NCI-H1105 treated with DMSO at 0.1 percent for 48 hours (cell line): ENCODE measurements at regions not wholly inside any gene's neighbourhood (a gene's known extent, or its start where the extent isn't known, plus 50 kb on each side); places are given as distances from the start of the nearest gene placed in this dataset.
"Not testable (repeated sequence)": the region's sequence is repeated elsewhere in the genome, so short reads cannot be mapped to it uniquely, and the experiment has no call there.

ENCODE experiments used
- DNase-seq: peaks from one replicate; lab custom pipeline; 2025; lab: John Stamatoyannopoulos, UW

DNA sequence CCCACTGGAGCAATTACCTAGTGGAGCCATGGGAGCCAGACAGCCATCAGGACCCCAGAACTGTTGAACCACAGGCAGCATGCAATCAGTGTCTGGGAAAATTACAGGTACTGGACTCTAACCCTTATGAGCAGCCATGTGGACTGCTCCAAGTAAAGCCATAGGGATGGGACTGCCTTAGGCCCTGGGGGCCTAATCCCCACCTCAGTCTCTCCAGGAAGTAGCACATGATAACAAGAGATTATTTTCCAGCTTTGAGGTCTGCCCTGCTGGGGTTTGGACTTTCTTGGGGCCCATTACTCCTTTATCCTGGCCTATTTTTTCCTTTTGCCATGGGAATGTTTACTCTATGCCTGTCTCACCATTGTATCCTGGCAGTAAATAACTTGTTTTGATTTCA, 226.8 kb downstream of the AEBP2 start:
- no peak for DNase-seq

GRCh38 chr12:19669793-19670192, 230.5 kb downstream of the AEBP2 start:
- no peak for DNase-seq

- DNase-seq = no peak
These were observed 232.4 kb downstream of the AEBP2 start for GRCh38 chr12:19671695-19672094.

- no peak for DNase-seq
These were observed 235.1 kb downstream of the AEBP2 start for GRCh38 chr12:19674437-19674836.

GRCh38 chr12:19675361-19675760, 236.1 kb downstream of the AEBP2 start:
- DNase-seq = no peak

GRCh38 chr12:19678501-19678900, 239.2 kb downstream of the AEBP2 start:
- DNase-seq = not testable (repeated sequence)

DNA sequence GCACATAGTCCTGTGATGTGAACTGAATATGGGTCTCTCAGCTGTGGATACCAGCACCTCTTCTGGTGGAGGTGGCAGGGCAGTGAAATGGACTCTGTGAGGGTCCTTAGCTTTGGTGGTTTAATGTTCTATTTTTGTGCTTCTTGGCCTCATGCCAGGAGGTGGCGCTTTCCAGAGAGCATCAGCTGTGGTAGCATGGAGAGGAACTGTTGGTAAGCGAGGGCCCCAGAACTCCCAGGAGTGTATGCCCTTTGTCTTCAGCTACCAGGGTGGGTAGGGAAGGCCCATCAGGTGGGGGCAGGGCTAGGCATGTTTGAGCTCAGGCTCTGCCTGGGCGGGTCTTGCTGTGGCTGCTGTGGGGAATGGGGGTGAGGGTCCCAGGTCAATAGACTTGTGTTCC, 241.7 kb downstream of the AEBP2 start:
- no peak for DNase-seq

DNA sequence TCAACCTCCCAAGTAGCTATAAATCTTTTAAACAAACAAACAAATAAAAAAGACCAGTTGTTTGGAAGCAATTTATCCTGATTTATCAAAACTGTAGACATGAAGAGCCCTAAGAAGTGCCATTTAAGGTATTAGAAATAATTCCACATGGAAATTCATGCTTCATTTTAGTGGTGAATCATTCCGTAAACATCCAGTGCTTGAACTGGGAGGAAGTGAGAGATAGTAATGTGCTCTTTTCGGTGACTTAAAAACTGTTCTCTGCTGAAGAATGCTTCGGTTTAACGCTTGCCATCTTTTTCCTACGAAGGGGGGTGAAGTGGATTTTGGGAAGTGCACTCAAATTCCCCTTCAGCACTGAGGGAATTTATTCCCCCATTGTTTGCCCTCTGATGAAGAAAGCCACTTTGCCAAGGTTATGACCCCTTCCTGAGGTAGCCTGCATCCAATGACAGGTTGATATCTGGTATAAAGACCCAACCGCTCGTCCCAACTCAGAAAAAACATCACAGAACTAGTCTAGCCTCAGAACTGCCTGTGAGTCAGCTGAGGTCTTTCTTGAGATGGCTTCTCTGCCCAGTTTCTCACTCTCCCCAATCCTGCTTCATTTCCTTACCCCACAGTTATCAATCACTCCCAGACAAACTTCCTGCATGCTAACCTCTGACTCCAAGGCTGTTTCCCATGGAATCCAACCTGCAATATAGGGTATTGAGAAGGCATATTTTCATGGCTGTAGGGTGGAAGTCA, 244.1 kb downstream of the AEBP2 start:
- no peak for DNase-seq

DNA sequence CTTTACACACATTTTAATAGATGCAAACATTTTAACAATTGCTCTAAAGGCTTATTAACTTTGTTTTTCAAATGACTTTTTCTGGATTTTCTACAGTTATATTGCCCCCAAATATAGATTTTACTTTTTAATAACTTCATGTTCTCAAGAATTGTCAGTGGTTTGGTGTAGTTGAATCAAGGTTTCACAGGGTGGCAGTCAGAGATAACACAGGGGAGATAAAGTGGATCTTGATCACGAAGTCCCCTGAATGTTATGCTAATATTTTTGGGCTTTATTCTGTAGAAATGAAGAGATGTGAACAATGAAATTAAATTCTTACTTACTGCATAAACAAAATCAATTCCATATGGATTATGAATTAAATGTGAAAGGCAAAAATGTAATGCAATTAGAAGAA, 248.1 kb downstream of the AEBP2 start:
- no peak for DNase-seq

DNA sequence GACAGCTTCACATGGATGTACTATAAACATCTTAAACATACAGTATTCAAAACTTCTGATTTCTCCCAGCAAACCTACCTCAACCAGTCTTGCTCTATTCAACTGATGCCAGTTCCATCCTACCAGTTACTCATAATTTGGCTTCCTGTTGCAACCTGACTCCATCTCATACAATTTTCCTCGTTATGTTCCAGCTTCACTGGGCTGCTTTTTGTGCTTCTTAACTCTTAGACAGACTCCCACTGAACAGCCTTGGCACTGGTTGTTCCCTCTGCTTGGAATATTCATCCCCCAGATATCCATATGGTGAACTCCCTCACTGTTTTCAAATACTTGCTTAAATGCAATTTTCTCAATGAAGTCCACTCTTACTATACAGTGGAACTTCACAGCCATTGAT, 249.2 kb downstream of the AEBP2 start:
- DNase-seq = peak; percentile 34

DNA sequence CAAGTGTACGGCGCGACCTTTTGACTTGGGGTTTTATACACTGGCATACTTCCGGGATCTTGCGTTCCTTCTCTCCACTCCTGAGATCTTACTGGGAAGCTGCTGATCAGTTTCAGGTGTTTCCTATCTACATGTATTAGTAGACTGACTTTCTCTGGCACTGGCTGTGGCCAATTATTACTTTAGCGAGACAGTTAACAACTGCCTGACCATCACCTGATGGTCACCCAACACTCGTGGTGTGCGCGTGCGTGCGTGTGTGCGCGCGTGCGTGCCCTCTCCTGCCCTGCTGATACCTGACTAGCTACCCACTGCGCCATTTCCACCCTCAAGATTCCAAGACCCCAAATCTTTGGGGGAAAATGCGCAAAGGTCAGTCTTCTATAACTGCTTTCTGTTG, 249.9 kb downstream of the AEBP2 start:
- DNase-seq = no peak

DNA sequence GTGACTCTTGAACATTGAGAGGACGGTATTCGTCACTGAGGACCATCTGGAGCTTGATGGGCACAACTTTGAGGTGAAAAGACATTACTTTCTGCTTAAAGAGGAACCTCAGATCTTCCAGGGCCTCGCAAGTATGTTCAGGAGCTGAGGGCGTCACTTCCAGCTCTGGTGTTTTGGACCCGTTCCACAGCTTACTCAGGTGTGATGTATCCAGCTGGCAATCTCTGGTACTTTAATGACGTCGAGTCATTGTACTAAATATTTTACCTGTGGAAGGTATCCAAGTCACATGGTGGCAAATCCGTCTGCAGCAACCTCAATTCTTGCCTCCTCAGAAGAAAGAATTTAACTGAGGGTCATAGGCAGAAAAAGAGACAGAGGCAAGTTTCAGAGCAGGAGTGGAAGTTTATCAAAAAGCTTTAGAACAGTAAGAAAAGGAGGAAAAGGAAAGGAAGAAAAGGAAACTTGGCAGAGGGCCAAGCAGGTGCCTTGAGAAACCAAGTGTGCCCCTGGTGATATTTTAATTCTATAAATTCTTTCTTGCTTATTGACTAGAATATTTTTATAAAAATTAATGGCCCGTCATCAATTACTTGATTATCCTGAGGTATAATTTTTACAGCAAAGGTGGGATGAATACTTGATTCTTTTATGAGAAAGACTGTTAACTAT, 250.6 kb downstream of the AEBP2 start:
- DNase-seq = peak; percentile 77

GRCh38 chr12:19692091-19692490, 252.8 kb downstream of the AEBP2 start:
- DNase-seq = peak; percentile 18

- no peak for DNase-seq
These were observed 253.3 kb downstream of the AEBP2 start for GRCh38 chr12:19692566-19692965.

GRCh38 chr12:19694627-19695026, 255.3 kb downstream of the AEBP2 start:
- no peak for DNase-seq

GRCh38 chr12:19695244-19696098, 256.2 kb downstream of the AEBP2 start:
- DNase-seq = no peak

DNA sequence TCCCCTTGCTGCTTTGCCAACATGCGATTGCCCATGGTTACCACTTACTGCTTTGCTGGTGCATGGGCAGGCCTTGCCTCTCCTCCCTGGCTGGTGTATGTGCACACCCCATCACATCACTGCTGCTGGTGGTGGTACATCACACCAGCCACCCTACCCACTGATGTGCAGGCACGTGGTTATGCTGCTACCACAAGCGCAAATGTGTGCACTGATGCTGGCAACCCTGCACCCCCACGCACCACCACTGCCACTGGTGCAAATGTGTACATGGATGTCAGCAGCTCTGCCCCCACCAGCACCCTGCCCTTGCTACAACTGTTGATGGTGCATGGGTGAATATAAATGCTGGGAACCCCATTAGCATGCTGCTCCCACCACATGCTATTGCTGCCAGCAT, 261.7 kb downstream of the AEBP2 start:
- no peak for DNase-seq

DNA sequence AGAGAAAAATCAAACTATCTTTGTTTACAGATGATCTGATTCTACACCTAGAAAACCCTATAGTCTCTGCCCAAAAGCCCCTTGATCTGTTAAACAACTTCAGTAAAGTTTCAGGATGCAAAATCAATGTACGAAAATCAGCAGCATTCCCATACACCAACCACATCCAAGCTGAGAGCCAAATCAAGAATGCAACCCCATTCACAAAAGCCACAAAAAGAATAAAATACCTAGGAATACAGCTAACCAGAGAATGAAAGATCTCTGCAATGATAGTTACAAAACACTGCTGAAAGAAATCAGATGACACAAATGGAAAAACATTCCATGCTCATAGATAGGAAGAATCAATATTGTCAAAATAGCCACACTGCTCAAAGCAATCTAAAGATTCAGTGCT, 265.7 kb downstream of the AEBP2 start:
- no peak for DNase-seq

DNA sequence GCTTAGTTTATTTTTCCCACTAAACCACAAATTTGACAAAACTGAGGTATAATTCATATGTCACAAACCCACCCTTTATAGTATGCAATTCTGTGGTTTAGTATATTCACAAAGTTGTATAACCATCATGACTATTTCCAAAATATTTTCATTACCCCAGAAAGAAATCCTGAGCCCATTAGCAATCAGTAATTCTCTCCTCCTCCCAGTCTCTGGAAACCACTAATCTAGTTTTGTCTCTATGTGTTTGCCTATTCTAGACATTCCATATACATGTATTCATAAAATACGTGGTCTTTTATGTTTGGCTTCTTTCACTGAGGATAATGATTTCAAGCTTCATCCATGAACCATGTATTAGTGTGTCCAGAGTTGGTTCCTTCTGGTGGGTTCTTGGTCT, 267.6 kb downstream of the AEBP2 start:
- DNase-seq = no peak

- no peak for DNase-seq
These were observed 268.7 kb downstream of the AEBP2 start for GRCh38 chr12:19707948-19708409.

DNA sequence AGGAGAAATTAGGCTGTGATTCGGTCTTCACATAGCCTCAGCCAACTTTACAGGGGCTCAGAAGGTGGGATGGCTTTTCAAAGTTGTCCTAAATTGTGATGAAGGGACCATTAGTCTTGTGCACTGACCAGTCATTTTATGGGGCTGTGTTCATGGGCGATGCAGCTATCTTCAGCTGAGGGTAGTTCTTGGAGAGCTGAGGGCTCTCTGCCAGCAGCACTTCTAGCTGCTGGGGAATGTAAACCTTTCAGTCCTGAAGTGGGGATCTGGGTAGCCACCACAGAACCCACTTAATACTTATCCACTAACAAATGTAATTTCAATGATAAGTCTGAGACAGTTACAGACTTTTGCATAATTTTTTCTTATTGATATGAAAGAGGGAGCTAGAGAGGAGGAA, 270.6 kb downstream of the AEBP2 start:
- DNase-seq = no peak
